Subcutaneous abdominal adipose tissue (tissue), 5 donors: ENCODE measurements at regions not wholly inside any gene's neighbourhood (a gene's known extent, or its start where the extent isn't known, plus 50 kb on each side); places are given as distances from the start of the nearest gene placed in this dataset.
A peak's percentile ranks its signal among the peaks of the same experiment; 100 is the strongest.
"Not testable (repeated sequence)": the region's sequence is repeated elsewhere in the genome, so short reads cannot be mapped to it uniquely, and the experiment has no call there.

ENCODE experiments used
- H3K27ac ChIP-seq: one replicate; pipeline ENCODE4 v1.7.0; 2013; ENCODE audit warnings: low read depth, mild to moderate bottlenecking, inconsistent platforms, low read length, moderate library complexity
- H3K27me3 ChIP-seq, 5 donors: one replicate each; pipeline ENCODE4 v1.7.0; 2013; ENCODE audit warnings: low read length in 5 of 5, inconsistent platforms in 1 of 5; ENCODE audit not compliant: control insufficient read depth in 5 of 5, insufficient read depth in 4 of 5
- H3K36me3 ChIP-seq, 5 donors: one replicate each; pipeline ENCODE4 v1.7.0; 2013; ENCODE audit warnings: low read length in 5 of 5; ENCODE audit not compliant: control insufficient read depth in 5 of 5, insufficient read depth in 5 of 5
- H3K4me1 ChIP-seq, 5 donors: one replicate each; pipeline ENCODE4 v1.7.0; 2013; ENCODE audit warnings: low read length in 5 of 5, mild to moderate bottlenecking in 3 of 5, moderate library complexity in 1 of 5; ENCODE audit not compliant: control insufficient read depth in 5 of 5, insufficient read depth in 5 of 5
- H3K4me3 ChIP-seq, 5 donors: one replicate each; pipeline ENCODE4 v1.7.0; 2013; ENCODE audit warnings: low read length in 5 of 5, low read depth in 1 of 5
- H3K9ac ChIP-seq, 5 donors: one replicate each; pipeline ENCODE4 v1.7.0; 2013; ENCODE audit warnings: low read length in 5 of 5, mild to moderate bottlenecking in 4 of 5, moderate library complexity in 3 of 5
- H3K9me3 ChIP-seq, 5 donors: one replicate each; pipeline ENCODE4 v1.7.0; 2013; ENCODE audit warnings: low read length in 5 of 5; ENCODE audit not compliant: control insufficient read depth in 5 of 5
- donor health status: healthy.
- donor health status: healthy.
- donor health status: healthy.
- donor health status: healthy.
- donor health status: healthy.

GRCh38 chr4:118576709-118577219 is 108.4 kb upstream of the METTL14 start:
- not testable (repeated sequence) for H3K9ac ChIP-seq, H3K4me3 ChIP-seq, H3K27me3 ChIP-seq, H3K9me3 ChIP-seq, H3K36me3 ChIP-seq, H3K27ac ChIP-seq, H3K4me1 ChIP-seq

- H3K9me3 ChIP-seq: no peaks in the 10 kb centered on the region
- H3K4me1 ChIP-seq: peaks cover 0 to 25% (median 12%) of the 10 kb centered on the region in 5 donors
- H3K27me3 ChIP-seq: no peaks in the 10 kb centered on the region
- H3K9ac ChIP-seq: no peak overlapping the region
- H3K4me3 ChIP-seq: no peak overlapping the region
- H3K36me3 ChIP-seq: no peaks in the 10 kb centered on the region
- H3K27ac ChIP-seq: no peak overlapping the region
Observed at GRCh38 chr4:118585015-118585414, 100.2 kb upstream of the METTL14 start.

- peak overlapping the region in 4 of 5 donors; percentile 16 to 44 (median 18) for H3K4me3 ChIP-seq
- H3K27ac ChIP-seq: peak overlapping the region; percentile 86
- H3K9me3 ChIP-seq: no peaks in the 10 kb centered on the region
- H3K9ac ChIP-seq: peak overlapping the region in 3 of 5 donors; percentile 9 to 48 (median 19)
- H3K4me1 ChIP-seq: peaks cover 0 to 34% (median 19%) of the 10 kb centered on the region in 5 donors
- no peaks in the 10 kb centered on the region for H3K27me3 ChIP-seq
- H3K36me3 ChIP-seq: no peaks in the 10 kb centered on the region
Observed at GRCh38 chr4:118586357-118586790, 98.8 kb upstream of the METTL14 start.

DNA sequence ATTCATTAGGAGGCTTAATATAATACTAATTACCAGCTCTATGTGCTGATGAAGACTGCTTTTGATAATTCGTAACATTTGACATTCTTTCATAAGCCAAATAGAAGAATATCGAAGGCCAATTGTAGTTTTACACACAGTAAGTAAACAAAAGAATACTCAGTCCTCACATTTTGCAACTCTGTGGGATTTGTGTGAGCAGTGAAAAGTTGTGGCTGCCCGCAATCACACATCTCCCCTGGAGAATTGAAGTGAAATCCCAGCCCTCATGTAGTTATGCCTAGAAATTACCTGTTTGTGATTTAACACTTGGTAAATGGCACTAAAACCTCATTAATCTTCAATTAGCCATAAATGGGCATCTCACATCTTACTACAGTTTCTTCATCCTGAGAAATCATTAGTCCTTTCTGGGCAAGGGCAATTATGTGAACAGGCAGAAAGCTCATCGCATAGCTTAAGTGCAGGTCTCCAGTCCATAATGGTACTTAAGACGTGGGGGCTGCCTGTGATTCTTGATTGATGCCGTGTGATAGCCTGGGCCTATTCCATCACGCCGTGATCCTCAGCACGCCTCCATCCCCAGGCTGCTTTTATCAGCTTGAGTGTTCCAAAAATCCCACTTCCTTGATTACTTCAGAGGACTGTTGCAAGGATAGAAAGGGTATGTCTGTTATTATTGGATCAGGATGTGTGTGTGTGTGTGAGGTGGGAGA is 97.9 kb upstream of the METTL14 start:
- peaks cover 0 to 34% (median 19%) of the 10 kb centered on the region in 5 donors for H3K4me1 ChIP-seq
- no peaks in the 10 kb centered on the region for H3K9me3 ChIP-seq
- H3K27ac ChIP-seq: peak overlapping the region; percentile 86
- peak overlapping the region in 1 of 5 donors; percentile 48 for H3K9ac ChIP-seq
- H3K27me3 ChIP-seq: no peaks in the 10 kb centered on the region
- H3K36me3 ChIP-seq: no peaks in the 10 kb centered on the region
- H3K4me3 ChIP-seq: no peak overlapping the region

DNA sequence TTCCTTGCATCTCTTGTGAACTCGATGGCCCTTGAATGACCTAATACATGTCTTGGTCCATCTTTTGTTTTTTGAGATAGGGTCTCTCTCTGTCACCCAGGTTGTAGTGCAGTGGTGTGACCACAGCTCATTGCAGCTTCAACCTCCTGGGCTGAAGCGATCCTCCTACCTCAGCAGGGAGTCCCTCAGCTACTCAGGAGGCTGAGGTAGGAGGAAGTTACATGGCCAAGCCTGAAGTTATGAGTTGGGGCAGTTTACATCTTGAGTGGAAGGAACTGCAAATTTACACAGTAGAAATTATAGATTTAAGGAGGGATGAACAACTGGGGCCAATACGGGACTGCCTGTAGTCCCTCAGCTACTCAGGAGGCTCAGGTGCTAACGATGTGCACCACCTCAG is 97.2 kb upstream of the METTL14 start:
- Histone ChIP-seq H3K9ac (no peak overlapping the region), H3K4me3 (no peak overlapping the region), H3K27me3 (no peaks in the 10 kb centered on the region), H3K9me3 (no peaks in the 10 kb centered on the region), H3K36me3 (no peaks in the 10 kb centered on the region), H3K4me1 (peaks cover 0 to 34% (median 19%) of the 10 kb centered on the region in 5 donors), H3K27ac (no peak overlapping the region)

DNA sequence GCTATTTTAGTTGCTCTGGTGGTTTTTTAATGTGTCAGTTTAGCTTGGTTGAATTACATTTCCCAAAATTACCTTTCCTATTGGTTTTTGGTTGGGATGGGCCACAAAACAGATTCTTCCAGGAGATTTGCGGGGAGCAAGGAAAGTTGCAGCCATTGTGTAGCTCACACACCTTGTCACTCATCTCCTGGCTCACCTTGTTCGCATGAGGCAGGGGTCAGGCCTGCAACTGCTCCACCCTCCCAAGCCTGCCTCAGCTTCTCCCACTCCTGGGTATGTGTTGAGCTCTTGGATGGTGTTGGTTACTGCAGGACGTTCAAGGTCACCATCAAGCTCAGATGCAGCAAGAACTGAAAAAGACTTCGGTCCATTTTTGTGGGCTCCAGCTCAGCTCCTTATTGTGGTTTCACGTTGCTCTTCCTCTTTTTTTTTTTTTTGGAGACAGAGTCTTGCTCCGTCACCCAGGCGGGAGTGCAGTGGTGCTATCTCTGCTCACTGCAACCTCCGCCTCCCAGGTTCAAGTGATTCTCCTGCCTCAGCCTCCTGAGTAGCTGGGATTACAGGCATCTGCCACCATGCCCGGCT is 95.6 kb upstream of the METTL14 start:
- H3K4me1 ChIP-seq: peaks cover 0 to 34% (median 19%) of the 10 kb centered on the region in 5 donors
- no peaks in the 10 kb centered on the region for H3K9me3 ChIP-seq
- no peak overlapping the region for H3K4me3 ChIP-seq
- H3K36me3 ChIP-seq: no peaks in the 10 kb centered on the region
- H3K27me3 ChIP-seq: no peaks in the 10 kb centered on the region
- no peak overlapping the region for H3K27ac ChIP-seq
- no peak overlapping the region for H3K9ac ChIP-seq

DNA sequence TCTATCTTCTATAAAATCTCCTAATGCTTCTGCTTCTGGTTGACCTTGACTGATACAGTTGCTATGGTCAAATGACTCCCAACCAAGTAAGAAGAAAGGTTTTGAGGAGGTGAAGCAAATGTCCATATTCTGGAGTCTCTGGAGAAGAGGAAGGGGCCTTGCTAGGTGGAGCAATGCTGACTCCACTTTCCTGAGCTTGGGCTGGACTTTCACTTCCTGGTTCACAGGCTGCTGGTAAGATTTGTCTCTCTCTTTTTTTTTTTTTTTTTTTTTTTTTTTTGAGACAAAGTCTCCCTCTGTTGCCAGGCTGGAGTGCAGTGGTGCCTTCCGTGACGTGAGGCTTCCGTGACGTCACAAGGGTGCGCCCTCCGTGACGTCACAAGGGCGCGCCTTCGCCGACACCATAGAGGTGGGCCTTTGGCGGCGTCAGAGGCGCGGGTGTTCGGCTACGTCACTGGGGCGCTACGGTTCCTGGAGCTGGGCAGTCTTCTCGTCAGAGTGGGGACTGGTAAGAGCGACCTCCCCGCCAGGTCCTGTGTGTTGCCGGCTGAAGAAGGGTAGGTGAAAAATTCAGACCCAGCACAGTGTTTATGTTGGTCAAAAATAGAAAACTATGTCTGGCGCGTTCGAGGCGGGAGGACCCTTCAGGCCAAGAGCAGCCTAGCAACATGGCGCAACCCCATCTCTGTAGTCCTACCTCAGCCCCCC is 93.7 kb upstream of the METTL14 start:
- peaks cover 0 to 20% (median 12%) of the 10 kb centered on the region in 5 donors for H3K4me1 ChIP-seq
- H3K9me3 ChIP-seq, H3K27me3 ChIP-seq, H3K36me3 ChIP-seq: not testable (repeated sequence)
- peak overlapping the region; percentile 65 for H3K27ac ChIP-seq
- peak overlapping the region in 4 of 5 donors; percentile 37 to 76 (median 70) for H3K9ac ChIP-seq
- H3K4me3 ChIP-seq: peak overlapping the region; percentile 58 to 75 (median 68)

- Histone ChIP-seq H3K4me1 (peaks cover 0 to 12% (median 8%) of the 10 kb centered on the region in 5 donors), H3K27ac (peak overlapping the region; percentile 65), H3K4me3 (peak overlapping the region; percentile 58 to 75 (median 68)), H3K9ac (peak overlapping the region in 1 of 5 donors; percentile 76)
- not testable (repeated sequence) for H3K36me3 ChIP-seq, H3K27me3 ChIP-seq, H3K9me3 ChIP-seq
Observed at GRCh38 chr4:118592289-118592688, 92.9 kb upstream of the METTL14 start.

- H3K9ac ChIP-seq, H3K4me1 ChIP-seq, H3K4me3 ChIP-seq, H3K27me3 ChIP-seq, H3K27ac ChIP-seq, H3K9me3 ChIP-seq: not testable (repeated sequence)
- peaks cover 0 to 22% (median 6%) of the 10 kb centered on the region in 5 donors for H3K36me3 ChIP-seq
Observed at GRCh38 chr4:118595883-118596282, 89.3 kb upstream of the METTL14 start.

DNA sequence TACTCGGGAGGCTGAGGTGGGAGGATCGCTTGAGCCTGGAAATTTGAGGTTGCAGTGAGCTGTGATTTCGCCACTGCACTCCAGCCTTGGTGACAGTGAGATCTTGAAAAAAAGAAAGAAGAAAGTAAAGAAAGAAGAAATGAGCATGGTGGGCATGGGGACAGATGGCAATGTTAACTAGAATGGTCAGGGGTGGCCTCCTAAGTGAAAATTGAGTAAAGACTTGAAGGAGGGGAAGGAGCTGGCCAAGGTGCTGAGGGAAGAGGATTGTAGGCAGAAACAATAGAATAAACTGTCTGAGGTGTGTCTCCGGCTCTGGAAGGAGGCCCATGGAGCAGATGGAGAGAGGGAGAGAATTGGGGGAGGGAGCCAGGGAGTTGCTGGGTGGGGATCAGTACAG is 60.1 kb upstream of the METTL14 start:
- H3K4me1 ChIP-seq, H3K9me3 ChIP-seq, H3K9ac ChIP-seq, H3K36me3 ChIP-seq, H3K27me3 ChIP-seq, H3K4me3 ChIP-seq, H3K27ac ChIP-seq: not testable (repeated sequence)
